HEK293 (cell line): ENCODE measurements at regions not wholly inside any gene's neighbourhood (a gene's known extent, or its start where the extent isn't known, plus 50 kb on each side); places are given as distances from the start of the nearest gene placed in this dataset.
A peak's percentile ranks its signal among the peaks of the same experiment; 100 is the strongest.

Experiments
- ATF2 ChIP-seq: fragments of 450-650 bp; formaldehyde crosslinking; IDR thresholded peaks from 2 replicates; pipeline ENCODE4 v1.5.1; 2016; ENCODE audit warnings: missing biosample characterization, missing genetic modification characterization, low read depth
- GLI2 ChIP-seq: fragments of 450-650 bp; formaldehyde crosslinking; IDR thresholded peaks from 2 replicates; pipeline ENCODE4; 2017; ENCODE audit warnings: missing biosample characterization, missing genetic modification characterization, low read depth, borderline replicate concordance
- SP7 ChIP-seq: fragments of 450-650 bp; formaldehyde crosslinking; IDR thresholded peaks from 2 replicates; pipeline ENCODE4 v1.5.1; 2016; ENCODE audit warnings: missing biosample characterization, missing genetic modification characterization
- ZBTB10 ChIP-seq: fragments of 450-650 bp; formaldehyde crosslinking; IDR thresholded peaks from 2 replicates; pipeline ENCODE4 v1.5.1; 2016; ENCODE audit warnings: missing biosample characterization, missing genetic modification characterization
- ZBTB48 ChIP-seq: fragments of 450-650 bp; formaldehyde crosslinking; IDR thresholded peaks from 2 replicates; pipeline ENCODE4 v1.5.1; 2016; ENCODE audit warnings: missing biosample characterization, missing genetic modification characterization
- ZNF155 ChIP-seq: fragments of 450-650 bp; formaldehyde crosslinking; IDR thresholded peaks from 2 replicates; pipeline ENCODE4 v1.5.1; 2016; ENCODE audit warnings: missing biosample characterization, missing genetic modification characterization
- ZNF2 ChIP-seq: fragments of 450-650 bp; formaldehyde crosslinking; IDR thresholded peaks from 2 replicates; pipeline ENCODE4 v1.5.1; 2016; ENCODE audit warnings: missing biosample characterization, missing genetic modification characterization
- ZNF26 ChIP-seq: fragments of 450-650 bp; formaldehyde crosslinking; IDR thresholded peaks from 2 replicates; pipeline ENCODE4 v1.5.1; 2016; ENCODE audit warnings: missing biosample characterization, missing genetic modification characterization
- ZNF311 ChIP-seq: fragments of 450-650 bp; formaldehyde crosslinking; IDR thresholded peaks from 2 replicates; pipeline ENCODE4 v1.5.1; 2017; ENCODE audit warnings: missing biosample characterization, missing genetic modification characterization, borderline replicate concordance
- ZNF341 ChIP-seq: fragments of 450-650 bp; formaldehyde crosslinking; IDR thresholded peaks from 2 replicates; pipeline ENCODE4; 2016; ENCODE audit warnings: low read depth, missing biosample characterization, missing genetic modification characterization
- ZNF37A ChIP-seq: fragments of 450-650 bp; IDR thresholded peaks from 2 replicates; pipeline ENCODE4 v1.5.1; 2018; ENCODE audit warnings: missing biosample characterization, missing genetic modification characterization
- ZNF391 ChIP-seq: fragments of 450-650 bp; formaldehyde crosslinking; IDR thresholded peaks from 2 replicates; pipeline ENCODE4 v1.5.1; 2016; ENCODE audit warnings: low read depth, missing biosample characterization, missing genetic modification characterization, borderline replicate concordance
- ZNF416 ChIP-seq: fragments of 450-650 bp; formaldehyde crosslinking; IDR thresholded peaks from 2 replicates; pipeline ENCODE4 v1.5.1; 2016; ENCODE audit warnings: missing biosample characterization, missing genetic modification characterization
- ZNF449 ChIP-seq: fragments of 450-650 bp; formaldehyde crosslinking; IDR thresholded peaks from 2 replicates; pipeline ENCODE4 v1.5.1; 2017; ENCODE audit warnings: missing biosample characterization, mild to moderate bottlenecking, missing genetic modification characterization, moderate library complexity
- ZNF664 ChIP-seq: fragments of 450-650 bp; formaldehyde crosslinking; IDR thresholded peaks from 2 replicates; pipeline ENCODE4 v1.5.1; 2016; ENCODE audit warnings: missing biosample characterization, missing genetic modification characterization
- ZNF677 ChIP-seq: fragments of 450-650 bp; IDR thresholded peaks from 2 replicates; pipeline ENCODE4 v1.5.0; 2018; ENCODE audit warnings: missing biosample characterization, mild to moderate bottlenecking, missing genetic modification characterization, moderate library complexity
- ZNF747 ChIP-seq: fragments of 450-650 bp; formaldehyde crosslinking; IDR thresholded peaks from 2 replicates; pipeline ENCODE4 v1.5.1; 2016; ENCODE audit warnings: missing biosample characterization, missing genetic modification characterization
- ZNF776 ChIP-seq: fragments of 450-650 bp; formaldehyde crosslinking; IDR thresholded peaks from 2 replicates; pipeline ENCODE4 v1.5.0; 2017; ENCODE audit warnings: missing biosample characterization, missing genetic modification characterization, borderline replicate concordance
- ZNF785 ChIP-seq: fragments of 450-650 bp; formaldehyde crosslinking; IDR thresholded peaks from 2 replicates; pipeline ENCODE4 v1.5.1; 2016; ENCODE audit warnings: missing biosample characterization, missing genetic modification characterization
- ZNF837 ChIP-seq: fragments of 450-650 bp; formaldehyde crosslinking; IDR thresholded peaks from 2 replicates; pipeline ENCODE4 v1.5.1; 2016; ENCODE audit warnings: missing biosample characterization, missing genetic modification characterization
- TF ChIP-seq, protein P1 (sequence below): fragments of 450-650 bp; IDR thresholded peaks from 2 replicates; pipeline ENCODE4 v1.5.1; 2018; ENCODE audit warnings: missing biosample characterization, missing genetic modification characterization
- TF ChIP-seq, protein P2 (sequence below): fragments of 450-650 bp; formaldehyde crosslinking; IDR thresholded peaks from 2 replicates; pipeline ENCODE4 v1.5.1; 2016; ENCODE audit warnings: missing biosample characterization, missing genetic modification characterization
- TF ChIP-seq, protein P3 (sequence below): fragments of 450-650 bp; formaldehyde crosslinking; IDR thresholded peaks from 2 replicates; pipeline ENCODE4 v1.5.1; 2016; ENCODE audit warnings: missing biosample characterization, missing genetic modification characterization, borderline replicate concordance

- no peak for TF ChIP-seq ZBTB10
- TF ChIP-seq, protein P1, sequence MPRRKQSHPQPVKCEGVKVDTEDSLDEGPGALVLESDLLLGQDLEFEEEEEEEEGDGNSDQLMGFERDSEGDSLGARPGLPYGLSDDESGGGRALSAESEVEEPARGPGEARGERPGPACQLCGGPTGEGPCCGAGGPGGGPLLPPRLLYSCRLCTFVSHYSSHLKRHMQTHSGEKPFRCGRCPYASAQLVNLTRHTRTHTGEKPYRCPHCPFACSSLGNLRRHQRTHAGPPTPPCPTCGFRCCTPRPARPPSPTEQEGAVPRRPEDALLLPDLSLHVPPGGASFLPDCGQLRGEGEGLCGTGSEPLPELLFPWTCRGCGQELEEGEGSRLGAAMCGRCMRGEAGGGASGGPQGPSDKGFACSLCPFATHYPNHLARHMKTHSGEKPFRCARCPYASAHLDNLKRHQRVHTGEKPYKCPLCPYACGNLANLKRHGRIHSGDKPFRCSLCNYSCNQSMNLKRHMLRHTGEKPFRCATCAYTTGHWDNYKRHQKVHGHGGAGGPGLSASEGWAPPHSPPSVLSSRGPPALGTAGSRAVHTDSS (tag by site-specific recombination) = 0 out of 2 replicates have a peak, but pooled peaks have one; percentile 47
- peak; percentile 58; the same call in 1 of the 2 replicates for TF ChIP-seq ZNF391 (tag by site-specific recombination)
- TF ChIP-seq, protein P2, sequence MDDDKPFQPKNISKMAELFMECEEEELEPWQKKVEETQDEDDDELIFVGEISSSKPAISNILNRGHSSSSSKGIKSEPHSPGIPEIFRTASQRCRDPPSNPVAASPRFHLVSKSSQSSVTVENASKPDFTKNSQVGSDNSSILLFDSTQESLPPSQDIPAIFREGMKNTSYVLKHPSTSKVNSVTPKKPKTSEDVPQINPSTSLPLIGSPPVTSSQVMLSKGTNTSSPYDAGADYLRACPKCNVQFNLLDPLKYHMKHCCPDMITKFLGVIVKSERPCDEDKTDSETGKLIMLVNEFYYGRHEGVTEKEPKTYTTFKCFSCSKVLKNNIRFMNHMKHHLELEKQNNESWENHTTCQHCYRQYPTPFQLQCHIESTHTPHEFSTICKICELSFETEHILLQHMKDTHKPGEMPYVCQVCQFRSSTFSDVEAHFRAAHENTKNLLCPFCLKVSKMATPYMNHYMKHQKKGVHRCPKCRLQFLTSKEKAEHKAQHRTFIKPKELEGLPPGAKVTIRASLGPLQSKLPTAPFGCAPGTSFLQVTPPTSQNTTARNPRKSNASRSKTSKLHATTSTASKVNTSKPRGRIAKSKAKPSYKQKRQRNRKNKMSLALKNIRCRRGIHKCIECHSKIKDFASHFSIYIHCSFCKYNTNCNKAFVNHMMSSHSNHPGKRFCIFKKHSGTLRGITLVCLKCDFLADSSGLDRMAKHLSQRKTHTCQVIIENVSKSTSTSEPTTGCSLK = no peak
- TF ChIP-seq ATF2 (tag by site-specific recombination) = no peak
- no peak for TF ChIP-seq ZNF837
- no peak for TF ChIP-seq ZNF776
- TF ChIP-seq ZNF2 (tag by site-specific recombination) = 0 out of 2 replicates have a peak, but pooled peaks have one; percentile 48
- no peak for TF ChIP-seq ZNF37A (tag by site-specific recombination)
- TF ChIP-seq ZNF449 (tag by site-specific recombination) = no peak
- no peak for TF ChIP-seq ZNF341 (tag by site-specific recombination)
- TF ChIP-seq ZNF785 (tag by site-specific recombination) = no peak
- no peak for TF ChIP-seq ZNF747 (tag by site-specific recombination)
- no peak for TF ChIP-seq ZNF26 (tag by site-specific recombination)
- TF ChIP-seq ZNF155 (tag by site-specific recombination) = no peak
- TF ChIP-seq ZNF311 (tag by site-specific recombination) = no peak
- 0 out of 2 replicates have a peak, but pooled peaks have one; percentile 18 for TF ChIP-seq ZNF664
- TF ChIP-seq, protein P3, sequence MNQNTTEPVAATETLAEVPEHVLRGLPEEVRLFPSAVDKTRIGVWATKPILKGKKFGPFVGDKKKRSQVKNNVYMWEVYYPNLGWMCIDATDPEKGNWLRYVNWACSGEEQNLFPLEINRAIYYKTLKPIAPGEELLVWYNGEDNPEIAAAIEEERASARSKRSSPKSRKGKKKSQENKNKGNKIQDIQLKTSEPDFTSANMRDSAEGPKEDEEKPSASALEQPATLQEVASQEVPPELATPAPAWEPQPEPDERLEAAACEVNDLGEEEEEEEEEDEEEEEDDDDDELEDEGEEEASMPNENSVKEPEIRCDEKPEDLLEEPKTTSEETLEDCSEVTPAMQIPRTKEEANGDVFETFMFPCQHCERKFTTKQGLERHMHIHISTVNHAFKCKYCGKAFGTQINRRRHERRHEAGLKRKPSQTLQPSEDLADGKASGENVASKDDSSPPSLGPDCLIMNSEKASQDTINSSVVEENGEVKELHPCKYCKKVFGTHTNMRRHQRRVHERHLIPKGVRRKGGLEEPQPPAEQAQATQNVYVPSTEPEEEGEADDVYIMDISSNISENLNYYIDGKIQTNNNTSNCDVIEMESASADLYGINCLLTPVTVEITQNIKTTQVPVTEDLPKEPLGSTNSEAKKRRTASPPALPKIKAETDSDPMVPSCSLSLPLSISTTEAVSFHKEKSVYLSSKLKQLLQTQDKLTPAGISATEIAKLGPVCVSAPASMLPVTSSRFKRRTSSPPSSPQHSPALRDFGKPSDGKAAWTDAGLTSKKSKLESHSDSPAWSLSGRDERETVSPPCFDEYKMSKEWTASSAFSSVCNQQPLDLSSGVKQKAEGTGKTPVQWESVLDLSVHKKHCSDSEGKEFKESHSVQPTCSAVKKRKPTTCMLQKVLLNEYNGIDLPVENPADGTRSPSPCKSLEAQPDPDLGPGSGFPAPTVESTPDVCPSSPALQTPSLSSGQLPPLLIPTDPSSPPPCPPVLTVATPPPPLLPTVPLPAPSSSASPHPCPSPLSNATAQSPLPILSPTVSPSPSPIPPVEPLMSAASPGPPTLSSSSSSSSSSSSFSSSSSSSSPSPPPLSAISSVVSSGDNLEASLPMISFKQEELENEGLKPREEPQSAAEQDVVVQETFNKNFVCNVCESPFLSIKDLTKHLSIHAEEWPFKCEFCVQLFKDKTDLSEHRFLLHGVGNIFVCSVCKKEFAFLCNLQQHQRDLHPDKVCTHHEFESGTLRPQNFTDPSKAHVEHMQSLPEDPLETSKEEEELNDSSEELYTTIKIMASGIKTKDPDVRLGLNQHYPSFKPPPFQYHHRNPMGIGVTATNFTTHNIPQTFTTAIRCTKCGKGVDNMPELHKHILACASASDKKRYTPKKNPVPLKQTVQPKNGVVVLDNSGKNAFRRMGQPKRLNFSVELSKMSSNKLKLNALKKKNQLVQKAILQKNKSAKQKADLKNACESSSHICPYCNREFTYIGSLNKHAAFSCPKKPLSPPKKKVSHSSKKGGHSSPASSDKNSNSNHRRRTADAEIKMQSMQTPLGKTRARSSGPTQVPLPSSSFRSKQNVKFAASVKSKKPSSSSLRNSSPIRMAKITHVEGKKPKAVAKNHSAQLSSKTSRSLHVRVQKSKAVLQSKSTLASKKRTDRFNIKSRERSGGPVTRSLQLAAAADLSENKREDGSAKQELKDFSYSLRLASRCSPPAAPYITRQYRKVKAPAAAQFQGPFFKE (tag by site-specific recombination) = no peak
- TF ChIP-seq ZNF416 (tag by site-specific recombination) = no peak
- no peak for TF ChIP-seq ZNF677 (tag by site-specific recombination)
- TF ChIP-seq GLI2 (tag by site-specific recombination) = no peak
- TF ChIP-seq SP7 = peak; percentile 91
- no peak for TF ChIP-seq ZBTB48 (tag by site-specific recombination)
Observed at GRCh38 chr6:132973514-132973993, 159.2 kb downstream of the RPS12 start (continued).
